ENCODE measurements at regions not wholly inside any gene's neighbourhood (a gene's known extent, or its start where the extent isn't known, plus 50 kb on each side); places are given as distances from the start of the nearest gene placed in this dataset.

GRCh38 chr6:101296169-101296960 lies 97.1 kb upstream of the GRIK2 start:
- no peaks in the 10 kb centered on the region for H3K36me3 ChIP-seq
- H3K27ac ChIP-seq: no peak overlapping the region
- H3K9me3 ChIP-seq: no peaks in the 10 kb centered on the region
- no peaks in the 10 kb centered on the region for H3K27me3 ChIP-seq
- no peak overlapping the region for H3K4me3 ChIP-seq
- H3K4me1 ChIP-seq: no peaks in the 10 kb centered on the region
- WGBS (ENCODE audit: insufficient coverage, low coverage, low lambda C conversion rate, missing lambda C conversion rate): 47% methylated on average over 6 of the region's 6 CpGs
- no peak for TF ChIP-seq POLR2A (IDR thresholded peaks at IDR 0.05)
- TF ChIP-seq, protein P1, sequence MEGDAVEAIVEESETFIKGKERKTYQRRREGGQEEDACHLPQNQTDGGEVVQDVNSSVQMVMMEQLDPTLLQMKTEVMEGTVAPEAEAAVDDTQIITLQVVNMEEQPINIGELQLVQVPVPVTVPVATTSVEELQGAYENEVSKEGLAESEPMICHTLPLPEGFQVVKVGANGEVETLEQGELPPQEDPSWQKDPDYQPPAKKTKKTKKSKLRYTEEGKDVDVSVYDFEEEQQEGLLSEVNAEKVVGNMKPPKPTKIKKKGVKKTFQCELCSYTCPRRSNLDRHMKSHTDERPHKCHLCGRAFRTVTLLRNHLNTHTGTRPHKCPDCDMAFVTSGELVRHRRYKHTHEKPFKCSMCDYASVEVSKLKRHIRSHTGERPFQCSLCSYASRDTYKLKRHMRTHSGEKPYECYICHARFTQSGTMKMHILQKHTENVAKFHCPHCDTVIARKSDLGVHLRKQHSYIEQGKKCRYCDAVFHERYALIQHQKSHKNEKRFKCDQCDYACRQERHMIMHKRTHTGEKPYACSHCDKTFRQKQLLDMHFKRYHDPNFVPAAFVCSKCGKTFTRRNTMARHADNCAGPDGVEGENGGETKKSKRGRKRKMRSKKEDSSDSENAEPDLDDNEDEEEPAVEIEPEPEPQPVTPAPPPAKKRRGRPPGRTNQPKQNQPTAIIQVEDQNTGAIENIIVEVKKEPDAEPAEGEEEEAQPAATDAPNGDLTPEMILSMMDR (IDR thresholded peaks at IDR 0.05): no peak
- intact Hi-C loops (cut with DNase I): no loop called here
- ATAC-seq (no peak), DNase-seq (no peak)

DNA sequence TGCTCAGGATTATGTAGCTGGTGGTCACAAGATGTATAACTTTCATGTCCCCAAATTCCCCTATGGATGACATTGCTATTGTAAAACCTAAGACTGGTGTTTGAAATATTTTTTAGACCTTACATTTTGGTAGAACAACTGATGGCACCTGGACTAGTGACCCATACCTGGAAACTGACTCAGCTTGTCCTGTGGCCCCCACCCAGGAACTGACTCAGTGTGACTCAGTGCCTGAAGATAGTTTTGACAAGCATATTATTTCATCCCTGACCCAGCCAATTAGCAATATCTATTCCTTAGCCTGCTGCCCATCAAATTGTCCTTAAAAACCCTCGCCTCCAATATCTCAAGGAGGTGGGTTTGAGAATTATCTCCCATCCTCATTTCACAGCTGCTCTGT lies 90.9 kb upstream of the GRIK2 start:
- no peaks in the 10 kb centered on the region for H3K4me1 ChIP-seq
- no peaks in the 10 kb centered on the region for H3K36me3 ChIP-seq
- no peak overlapping the region for H3K4me3 ChIP-seq
- H3K27me3 ChIP-seq: no peaks in the 10 kb centered on the region
- TF ChIP-seq, protein P1 (IDR thresholded peaks at IDR 0.05): no peak
- no peak for TF ChIP-seq POLR2A (IDR thresholded peaks at IDR 0.05)
- ATAC-seq: no peak
- no peak overlapping the region for H3K27ac ChIP-seq
- intact Hi-C loops (cut with DNase I): no loop called here
- H3K9me3 ChIP-seq: no peaks in the 10 kb centered on the region
- 50% methylated on average over 1 of the region's 1 CpG for WGBS (ENCODE audit: insufficient coverage, low coverage, low lambda C conversion rate, missing lambda C conversion rate)
- DNase-seq: no peak

GRCh38 chr6:101303495-101303894 lies 90.0 kb upstream of the GRIK2 start:
- no peaks in the 10 kb centered on the region for H3K27me3 ChIP-seq
- H3K4me1 ChIP-seq: no peaks in the 10 kb centered on the region
- H3K36me3 ChIP-seq: no peaks in the 10 kb centered on the region
- H3K4me3 ChIP-seq: no peak overlapping the region
- WGBS (ENCODE audit: insufficient coverage, low coverage, low lambda C conversion rate, missing lambda C conversion rate): 68% methylated on average over 2 of the region's 2 CpGs
- TF ChIP-seq, protein P1 (IDR thresholded peaks at IDR 0.05): no peak
- no peak for TF ChIP-seq POLR2A (IDR thresholded peaks at IDR 0.05)
- H3K27ac ChIP-seq: no peak overlapping the region
- intact Hi-C loops (cut with DNase I): no loop called here
- ATAC-seq: no peak
- no peaks in the 10 kb centered on the region for H3K9me3 ChIP-seq
- DNase-seq: no peak

GRCh38 chr6:101312652-101313051 lies 80.9 kb upstream of the GRIK2 start:
- H3K27ac ChIP-seq: no peak overlapping the region
- 45% methylated on average over 2 of the region's 2 CpGs for WGBS (ENCODE audit: insufficient coverage, low coverage, low lambda C conversion rate, missing lambda C conversion rate)
- ATAC-seq: no peak
- intact Hi-C loops (cut with DNase I): no loop called here
- H3K27me3 ChIP-seq: no peaks in the 10 kb centered on the region
- no peaks in the 10 kb centered on the region for H3K9me3 ChIP-seq
- TF ChIP-seq, protein P1 (IDR thresholded peaks at IDR 0.05): no peak
- no peak for TF ChIP-seq POLR2A (IDR thresholded peaks at IDR 0.05)
- no peak overlapping the region for H3K4me3 ChIP-seq
- H3K36me3 ChIP-seq: no peaks in the 10 kb centered on the region
- H3K4me1 ChIP-seq: no peaks in the 10 kb centered on the region
- no peak for DNase-seq

Data from right lobe of liver (tissue), 6 donors.